HepG2 (cell line): ENCODE measurements at regions not wholly inside any gene's neighbourhood (a gene's known extent, or its start where the extent isn't known, plus 50 kb on each side); places are given as distances from the start of the nearest gene placed in this dataset.

Experiments
- BATF2 ChIP-seq: sonication (generic); formaldehyde crosslinking; IDR thresholded peaks from 2 replicates; pipeline ENCODE4 v1.8.0; 2022; ENCODE audit warnings: mild to moderate bottlenecking, missing genetic modification reagents, moderate library complexity
- CTCF ChIP-seq: sonication (generic); formaldehyde crosslinking; IDR thresholded peaks from 2 replicates; pipeline ENCODE4 v1.5.0; 2020; ENCODE audit warnings: mild to moderate bottlenecking, missing genetic modification reagents, moderate library complexity
- HNF4A ChIP-seq: sonication (generic); formaldehyde crosslinking; IDR thresholded peaks from 2 replicates; pipeline ENCODE4 v1.4.0; 2020; ENCODE audit warnings: missing genetic modification reagents
- REL ChIP-seq: sonication (generic); formaldehyde crosslinking; conservative IDR thresholded peaks from 2 replicates; pipeline ENCODE4 v1.8.0; 2022; ENCODE audit warnings: mild to moderate bottlenecking, missing genetic modification reagents, moderate library complexity
- SIN3A ChIP-seq: IDR thresholded peaks from 2 replicates; pipeline ENCODE4 v1.6.1; 2011; ENCODE audit warnings: low read depth, mild to moderate bottlenecking, control low read depth, low read length, borderline replicate concordance
- TARDBP ChIP-seq: sonication (generic); formaldehyde crosslinking; IDR thresholded peaks from 2 replicates; pipeline ENCODE4 v1.8.0; 2022; ENCODE audit warnings: mild to moderate bottlenecking, missing genetic modification reagents
- YEATS2 ChIP-seq: sonication (generic); formaldehyde crosslinking; IDR thresholded peaks from 2 replicates; pipeline ENCODE4 v1.4.0; 2020; ENCODE audit warnings: missing genetic modification reagents, borderline replicate concordance
- ZNF160 ChIP-seq: sonication (generic); formaldehyde crosslinking; IDR thresholded peaks from 2 replicates; pipeline ENCODE4 v1.8.0; 2022; ENCODE audit warnings: mild to moderate bottlenecking, inconsistent platforms, missing genetic modification reagents
- ZNF205 ChIP-seq: IDR thresholded peaks from 2 replicates; pipeline ENCODE4 v1.6.1; 2018; ENCODE audit warnings: missing biosample characterization, missing genetic modification reagents
- ZNF232 ChIP-seq: sonication (generic); formaldehyde crosslinking; IDR thresholded peaks from 2 replicates; pipeline ENCODE4 v1.4.0; 2020; ENCODE audit warnings: missing genetic modification reagents, borderline replicate concordance
- ZNF530 ChIP-seq: sonication (generic); formaldehyde crosslinking; IDR thresholded peaks from 2 replicates; pipeline ENCODE4 v1.5.0; 2020; ENCODE audit warnings: low read depth, mild to moderate bottlenecking, missing genetic modification reagents
- ZNF691 ChIP-seq: sonication (generic); formaldehyde crosslinking; IDR thresholded peaks from 2 replicates; pipeline ENCODE4 v1.4.0; 2020; ENCODE audit warnings: missing genetic modification reagents, low read depth, mild to moderate bottlenecking, borderline replicate concordance
- ZZZ3 ChIP-seq: sonication (generic); formaldehyde crosslinking; IDR thresholded peaks from 2 replicates; pipeline ENCODE4 v1.4.0; 2020; ENCODE audit warnings: missing genetic modification reagents, mild to moderate bottlenecking, borderline replicate concordance

- TF ChIP-seq CTCF (CRISPR knock-in tag), result no peak
- TF ChIP-seq TARDBP, result no peak
- TF ChIP-seq BATF2, result no peak
- no peak for TF ChIP-seq ZNF160 (CRISPR knock-in tag)
- no peak for TF ChIP-seq REL
- no peak for TF ChIP-seq ZNF530 (CRISPR knock-in tag)
- no peak for TF ChIP-seq ZNF232 (CRISPR knock-in tag)
- TF ChIP-seq YEATS2 (CRISPR knock-in tag), result no peak
- TF ChIP-seq HNF4A (CRISPR knock-in tag), result no peak
- TF ChIP-seq ZNF205 (CRISPR knock-in tag), result no peak
- no peak for TF ChIP-seq ZZZ3 (CRISPR knock-in tag)
- TF ChIP-seq ZNF691, result no peak
- no peak for TF ChIP-seq SIN3A
Measured at GRCh38 chr2:75258620-75259019, 59.3 kb upstream of the TACR1 start.
